HG03342 (cell line): ENCODE measurements at regions not wholly inside any gene's neighbourhood (a gene's known extent, or its start where the extent isn't known, plus 50 kb on each side); places are given as distances from the start of the nearest gene placed in this dataset.

Source experiments
- ATAC-seq: cut with Tn5 transposase; IDR thresholded peaks from one replicate; pipeline ENCODE4 v1.9.1; 2021; ENCODE audit warnings: mild to moderate bottlenecking, moderate library complexity; ENCODE audit not compliant: unreplicated experiment

DNA sequence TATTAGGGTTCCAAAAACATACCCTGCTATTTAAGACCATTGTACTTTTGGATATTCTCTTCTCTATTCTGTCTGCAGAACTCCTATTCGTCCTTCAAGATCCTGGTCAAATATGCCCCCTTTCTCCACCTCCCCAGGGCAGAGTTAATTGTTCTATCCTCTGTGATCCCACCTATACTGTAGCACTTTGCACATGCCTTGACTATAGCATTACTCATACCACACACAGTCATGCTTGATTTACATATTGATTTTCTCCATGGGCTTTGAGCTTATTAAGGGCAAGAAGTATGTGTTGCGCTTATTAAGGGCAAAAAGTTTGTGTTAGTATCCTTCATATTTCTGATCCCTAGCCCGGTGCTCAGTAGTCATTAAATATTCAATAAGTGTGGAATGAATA is 263.7 kb upstream of the CADM1 start:
- no peak for ATAC-seq

DNA sequence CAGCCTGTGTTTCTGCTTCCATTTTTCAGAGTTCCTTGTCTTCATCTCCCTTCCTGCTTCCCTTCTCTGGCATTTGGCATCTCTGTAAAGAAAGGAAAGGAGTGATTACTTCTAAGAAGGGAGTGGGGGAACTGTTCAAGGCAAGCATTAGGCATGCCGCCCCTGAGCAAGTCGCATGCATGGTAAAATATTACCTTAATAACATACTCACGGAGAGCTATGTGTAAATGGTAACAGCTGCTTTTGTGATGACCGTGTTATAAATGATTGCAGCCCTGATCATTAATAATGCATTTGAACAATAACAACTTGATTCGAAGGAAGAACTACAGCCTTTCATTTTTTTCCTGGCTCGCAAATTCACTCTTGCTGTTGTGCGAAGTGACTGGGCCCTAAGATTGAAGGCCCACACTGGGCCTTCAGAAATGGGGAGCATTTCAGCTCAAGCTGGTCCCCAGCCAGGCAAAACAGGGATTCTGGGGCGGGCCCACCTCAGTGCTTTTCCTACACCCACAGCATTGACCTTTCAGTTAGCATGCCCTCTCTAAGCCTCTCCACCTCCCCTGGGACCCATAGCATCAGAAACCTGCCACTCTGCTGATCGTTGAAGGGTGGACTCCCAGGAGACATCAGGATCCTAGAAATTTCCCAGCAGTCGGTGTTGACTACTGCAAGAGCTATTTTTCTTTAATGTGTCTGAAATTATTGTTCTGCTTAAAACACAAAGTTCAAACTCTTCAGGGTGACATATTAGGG is 263.0 kb upstream of the CADM1 start:
- ATAC-seq: no peak

DNA sequence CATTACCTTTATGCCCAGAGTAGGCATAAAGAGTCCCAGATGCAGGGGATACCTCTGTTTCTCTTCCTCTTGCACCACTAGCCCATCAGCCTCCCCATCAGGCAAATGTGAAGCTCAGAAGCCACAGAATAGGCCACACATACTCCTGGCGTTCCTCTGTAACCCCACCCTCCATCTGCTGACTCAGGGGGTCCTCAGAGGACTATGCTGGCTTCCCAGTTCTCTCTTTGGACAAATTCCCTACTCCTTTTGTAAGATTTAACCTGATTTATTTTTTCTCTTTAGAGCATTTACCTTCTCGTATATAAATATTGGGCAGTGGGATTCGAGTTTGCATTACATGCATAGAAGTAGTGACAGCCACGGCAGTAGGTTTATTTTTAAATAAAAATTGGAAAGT is 262.3 kb upstream of the CADM1 start:
- no peak for ATAC-seq

DNA sequence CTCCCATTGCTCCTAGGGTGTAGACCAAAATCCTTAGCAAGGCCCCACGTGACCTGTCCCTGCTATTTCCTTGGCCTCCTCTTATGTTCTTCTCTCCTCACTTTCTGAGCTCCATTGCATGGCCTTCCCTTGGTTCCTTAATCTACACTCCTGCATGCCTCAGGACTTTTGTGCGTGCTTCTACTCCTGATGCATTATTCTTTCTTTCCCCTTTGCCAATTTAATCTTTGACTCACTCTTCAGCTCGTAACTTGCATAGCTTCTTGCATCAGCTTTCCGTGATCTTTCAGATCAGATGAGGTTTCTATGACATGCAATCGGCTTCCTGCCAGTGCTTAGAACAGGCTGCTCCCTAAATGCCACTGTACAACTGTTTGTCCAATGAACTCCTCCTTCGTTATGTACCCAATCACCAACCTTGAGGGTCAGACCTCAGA is 261.6 kb upstream of the CADM1 start:
- no peak for ATAC-seq

DNA sequence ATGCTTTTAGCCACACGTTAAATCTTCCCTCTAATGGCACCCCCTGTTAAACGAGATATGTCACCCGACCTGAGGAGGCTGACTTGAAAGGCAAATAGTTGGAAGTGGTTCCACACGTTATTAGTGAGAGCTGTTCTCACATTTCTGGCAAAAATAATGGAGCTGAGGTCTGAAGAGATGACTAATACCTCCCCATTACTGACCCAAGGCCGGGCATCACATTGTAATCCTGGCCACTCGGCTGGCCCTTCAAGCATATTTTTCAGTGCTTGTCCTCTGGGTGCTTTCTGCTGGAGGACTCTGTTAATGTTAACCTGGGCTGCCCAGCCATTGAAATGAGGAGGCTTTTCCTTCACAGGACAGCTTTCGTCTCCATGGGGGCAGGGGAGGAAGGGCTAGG is 260.0 kb upstream of the CADM1 start:
- ATAC-seq: no peak

DNA sequence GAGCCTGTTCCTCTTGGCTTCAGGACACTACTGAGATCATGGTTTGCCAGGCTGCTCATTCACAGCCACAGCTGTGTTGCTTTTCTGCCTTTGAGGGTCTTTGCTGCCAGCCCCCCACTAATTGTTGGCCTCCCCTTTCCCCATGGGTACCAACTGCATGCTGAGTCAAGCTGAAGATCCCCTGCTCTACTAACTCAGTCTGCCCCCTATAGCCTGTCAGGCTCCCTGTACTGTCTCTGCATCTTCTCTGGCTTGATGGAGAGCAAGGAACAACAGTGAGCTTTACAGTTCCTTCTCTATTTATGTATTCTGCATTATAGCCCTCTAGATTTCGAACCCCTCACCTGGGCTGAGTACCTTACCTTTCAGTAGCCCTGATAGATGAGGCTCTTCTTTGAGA is 257.6 kb upstream of the CADM1 start:
- ATAC-seq: no peak

DNA sequence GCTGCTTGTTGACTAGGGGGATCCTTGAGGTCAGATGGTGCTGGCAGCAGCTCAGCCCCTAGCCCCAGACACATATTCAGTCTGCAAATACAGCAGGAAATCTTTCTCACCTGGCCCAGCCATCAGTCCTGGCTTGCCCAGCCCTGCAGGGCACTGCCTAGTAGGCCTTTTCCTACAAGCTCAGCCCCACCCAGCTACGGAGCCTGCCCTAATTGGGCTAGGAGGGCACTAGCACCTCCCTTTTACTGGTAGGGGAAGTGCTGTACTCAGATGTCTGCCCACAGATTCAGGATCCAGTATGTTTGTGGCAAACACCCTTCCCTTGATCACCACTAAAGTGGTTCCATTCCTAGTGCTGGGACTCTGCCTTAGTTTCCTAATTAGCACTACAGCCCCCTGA is 257.1 kb upstream of the CADM1 start:
- no peak for ATAC-seq

DNA sequence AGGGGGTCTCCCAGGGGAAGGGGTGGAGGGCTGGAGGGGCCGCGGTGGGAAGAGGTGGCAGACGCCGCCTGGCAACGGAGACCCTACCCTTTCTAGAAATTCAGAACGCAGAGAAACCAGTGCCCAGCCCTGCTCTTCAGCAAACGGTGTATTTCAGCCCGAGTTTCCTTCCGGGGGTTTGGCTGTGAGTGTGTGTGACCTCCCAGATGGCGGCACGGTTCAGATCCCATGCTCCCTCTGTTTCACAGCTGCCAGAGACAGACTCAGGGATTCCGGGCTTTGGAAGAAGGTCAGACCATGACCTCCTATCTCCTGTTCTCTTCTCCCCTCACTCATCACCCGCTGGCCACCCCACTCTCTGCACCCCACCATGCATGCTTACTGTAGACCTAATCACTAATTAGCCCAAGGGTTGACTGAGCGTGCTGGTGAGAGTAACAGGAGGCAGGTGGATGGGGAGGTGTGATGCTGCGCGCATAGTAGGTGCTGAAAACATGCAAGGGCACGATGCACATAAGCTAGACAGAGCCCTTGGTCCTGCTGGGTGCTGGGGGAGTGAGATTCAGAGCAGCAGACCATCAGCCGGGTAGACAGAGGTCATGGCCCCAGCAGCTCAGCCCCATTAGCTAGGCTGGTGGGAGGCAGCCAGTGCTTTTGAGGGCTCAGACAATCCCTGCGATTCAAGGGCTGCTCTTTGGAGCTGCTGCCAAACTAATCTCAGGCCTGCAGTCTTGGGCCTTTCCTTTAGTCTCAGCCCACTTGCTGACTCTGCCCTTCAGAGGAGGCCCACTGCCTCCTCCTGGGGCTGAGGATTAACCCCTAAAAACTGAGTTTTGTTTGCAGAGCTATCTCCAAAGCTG is 256.5 kb upstream of the CADM1 start:
- ATAC-seq: no peak

DNA sequence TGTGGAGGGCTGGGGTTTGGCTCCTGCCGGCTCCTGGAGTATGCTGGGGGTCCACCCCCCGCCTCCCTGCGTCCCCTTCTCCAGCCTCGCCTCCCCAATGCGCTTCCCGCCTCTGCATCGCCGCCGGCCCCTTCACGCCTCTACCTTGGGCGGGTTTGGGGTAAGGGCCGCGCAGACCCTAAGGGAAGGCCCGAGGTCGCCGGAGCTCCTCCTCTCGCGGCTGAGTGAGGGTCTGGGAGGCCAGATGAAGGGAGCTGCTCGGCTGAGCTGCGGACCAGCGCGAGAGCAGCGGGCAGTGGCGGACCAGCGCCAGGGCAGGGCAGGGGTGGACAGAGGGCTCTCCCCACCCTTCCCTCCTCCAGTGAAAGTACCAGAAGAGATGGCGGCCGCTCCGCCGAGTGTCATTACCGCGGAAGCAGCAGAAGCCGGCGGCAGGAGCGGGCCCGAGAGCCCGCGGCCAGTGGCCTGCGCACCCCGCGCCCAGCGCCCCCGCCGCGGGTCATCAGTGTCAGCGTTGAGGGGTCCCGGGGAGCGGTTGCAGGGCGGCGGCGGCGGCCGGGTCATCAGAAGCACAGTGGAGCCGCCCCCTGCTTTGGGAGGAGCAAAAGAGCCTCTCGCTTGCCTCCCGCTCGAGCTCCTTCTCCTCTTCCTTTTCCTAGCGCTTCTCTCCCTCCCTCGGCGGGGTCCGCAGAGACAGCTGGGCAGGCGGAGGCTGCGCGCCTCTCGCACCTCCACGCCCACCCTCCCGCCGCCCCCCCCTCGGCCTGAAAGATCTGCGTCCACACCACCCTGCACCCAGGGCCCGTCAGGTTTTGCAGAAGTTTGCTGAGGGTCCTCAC is 255.6 kb upstream of the CADM1 start:
- ATAC-seq: no peak

DNA sequence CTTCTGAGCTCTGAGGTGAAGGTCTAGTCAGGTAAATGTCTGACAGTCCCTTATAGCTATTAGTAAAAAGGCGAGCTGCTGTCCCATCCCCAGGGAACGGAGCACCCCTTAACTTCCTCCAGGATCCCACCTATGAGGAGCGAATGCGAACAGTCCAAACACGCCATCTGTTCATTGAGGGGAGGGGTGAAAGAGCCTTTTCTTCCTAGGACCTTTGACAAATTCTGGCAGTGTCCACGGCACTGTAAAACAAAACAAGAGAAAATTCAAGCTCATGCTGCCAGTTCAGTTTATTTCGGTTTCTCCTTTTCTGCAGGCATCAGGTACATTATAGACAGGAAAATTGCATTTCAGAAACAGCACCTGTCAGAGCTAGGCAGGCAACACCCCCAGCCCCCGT is 253.8 kb upstream of the CADM1 start:
- ATAC-seq: no peak

DNA sequence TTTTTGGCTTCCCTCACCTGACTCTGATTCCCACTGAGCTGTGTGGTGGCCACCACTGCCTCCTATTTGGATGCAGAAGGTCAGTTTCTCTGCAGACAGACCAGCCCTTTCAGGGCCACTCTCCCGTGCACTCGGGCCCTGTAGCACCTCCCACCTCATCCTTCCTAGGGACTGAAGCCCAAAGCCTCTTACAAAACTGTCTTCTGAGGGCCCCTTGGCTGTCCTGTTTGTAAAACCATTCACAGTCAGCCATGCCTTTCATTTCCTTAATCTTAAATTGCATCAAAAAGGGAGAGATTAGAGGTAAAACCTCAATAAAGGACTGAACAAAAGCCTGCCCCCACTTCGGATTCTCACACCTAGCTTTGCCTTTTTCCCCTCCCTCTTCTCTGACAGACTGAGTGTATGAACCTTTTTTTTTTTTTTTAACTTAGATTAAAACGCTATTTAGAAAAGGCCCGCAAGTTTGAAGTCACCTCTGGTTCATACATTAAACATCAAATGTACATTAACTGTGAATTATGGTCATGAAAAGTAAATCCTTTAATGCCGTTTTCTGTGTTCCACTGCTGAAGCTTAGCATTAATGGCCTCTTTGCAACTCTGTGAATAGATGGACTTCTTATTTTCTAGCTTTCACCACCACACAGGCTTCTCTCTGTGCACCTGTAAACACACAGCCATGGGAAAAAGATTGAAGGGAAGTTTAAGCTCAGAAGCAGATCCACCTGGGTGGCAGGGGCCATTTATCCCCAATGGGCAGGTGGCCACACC is 247.2 kb upstream of the CADM1 start:
- ATAC-seq: no peak

DNA sequence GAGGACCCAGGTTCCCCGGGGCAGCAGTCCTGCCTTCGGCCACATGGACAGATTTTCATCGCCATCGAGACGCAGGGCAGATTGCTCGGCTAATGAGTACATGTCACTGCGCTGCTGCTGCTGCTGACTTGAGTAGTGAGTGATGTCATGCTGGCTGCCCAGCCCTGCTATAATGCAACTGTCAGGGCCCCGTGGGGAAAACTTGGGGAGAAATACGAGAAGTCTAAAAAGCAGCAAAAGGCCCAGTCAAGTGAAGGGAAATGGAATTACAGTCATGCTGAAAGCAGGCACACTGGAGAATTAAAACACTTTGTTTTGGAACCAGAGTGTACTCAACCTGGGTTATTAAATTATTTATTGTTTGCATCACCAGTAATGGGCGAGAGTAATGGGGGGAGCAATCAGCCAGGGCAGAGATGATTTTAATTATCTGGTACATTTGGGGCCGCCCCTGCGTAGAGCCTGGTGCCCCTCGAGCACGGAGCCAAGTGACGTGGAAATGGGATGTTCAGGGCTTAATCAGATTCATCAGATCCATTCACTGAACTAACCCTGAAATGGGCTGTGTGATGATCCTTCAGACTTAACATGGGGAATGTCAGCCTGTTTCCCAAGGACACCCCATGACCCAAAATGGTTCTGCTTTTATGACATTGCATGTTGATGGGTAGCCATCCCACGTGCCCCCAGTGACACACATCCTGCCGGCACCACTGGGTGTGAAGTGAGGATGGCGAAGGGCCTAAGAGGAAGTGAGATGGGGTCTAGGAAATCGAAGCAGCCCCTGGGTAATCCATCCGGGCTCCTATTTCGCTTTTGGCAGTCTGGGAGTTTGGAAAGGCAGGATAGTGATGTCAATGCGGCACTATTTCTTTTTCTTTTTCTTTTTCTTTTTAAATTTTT is 241.6 kb upstream of the CADM1 start:
- no peak for ATAC-seq

DNA sequence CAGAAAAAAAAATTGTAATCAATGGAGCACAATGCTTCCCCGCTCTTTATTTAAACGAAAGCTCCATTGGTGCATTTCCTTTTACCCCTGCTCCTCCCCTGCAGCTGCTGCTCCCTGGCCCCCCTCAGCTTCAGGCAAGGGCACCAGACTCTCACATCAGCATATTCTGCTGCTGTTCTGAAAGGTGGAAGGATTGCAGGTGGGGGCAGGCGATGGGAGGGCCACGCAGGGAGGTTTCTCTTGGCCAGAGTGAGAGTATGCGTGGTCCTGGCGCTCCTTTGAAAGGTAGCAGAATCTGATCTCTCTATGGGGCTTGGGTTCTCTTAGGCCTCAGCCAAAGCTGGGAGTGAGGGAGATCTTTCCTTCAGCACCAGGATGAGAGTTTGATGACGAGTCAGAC is 240.9 kb upstream of the CADM1 start:
- ATAC-seq: no peak

DNA sequence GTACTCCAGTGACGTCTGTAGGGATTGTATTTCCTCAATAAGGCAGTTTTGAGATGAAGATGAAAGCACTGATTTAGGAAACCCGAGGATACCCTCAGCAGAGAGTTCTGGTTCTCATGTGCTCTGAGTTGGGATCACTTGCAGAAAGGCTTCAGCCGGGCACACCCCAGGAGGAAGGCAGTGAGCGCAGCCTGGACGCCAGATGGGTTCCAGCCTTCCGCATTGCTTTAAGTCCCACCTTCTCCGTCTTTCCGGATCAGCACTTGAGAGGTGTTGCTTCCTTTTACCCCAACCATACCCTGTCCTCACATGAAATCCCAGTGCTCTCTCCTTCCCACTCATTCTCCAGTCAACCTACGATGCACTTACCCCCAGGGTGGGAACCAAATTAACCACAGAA is 239.5 kb upstream of the CADM1 start:
- ATAC-seq: no peak

DNA sequence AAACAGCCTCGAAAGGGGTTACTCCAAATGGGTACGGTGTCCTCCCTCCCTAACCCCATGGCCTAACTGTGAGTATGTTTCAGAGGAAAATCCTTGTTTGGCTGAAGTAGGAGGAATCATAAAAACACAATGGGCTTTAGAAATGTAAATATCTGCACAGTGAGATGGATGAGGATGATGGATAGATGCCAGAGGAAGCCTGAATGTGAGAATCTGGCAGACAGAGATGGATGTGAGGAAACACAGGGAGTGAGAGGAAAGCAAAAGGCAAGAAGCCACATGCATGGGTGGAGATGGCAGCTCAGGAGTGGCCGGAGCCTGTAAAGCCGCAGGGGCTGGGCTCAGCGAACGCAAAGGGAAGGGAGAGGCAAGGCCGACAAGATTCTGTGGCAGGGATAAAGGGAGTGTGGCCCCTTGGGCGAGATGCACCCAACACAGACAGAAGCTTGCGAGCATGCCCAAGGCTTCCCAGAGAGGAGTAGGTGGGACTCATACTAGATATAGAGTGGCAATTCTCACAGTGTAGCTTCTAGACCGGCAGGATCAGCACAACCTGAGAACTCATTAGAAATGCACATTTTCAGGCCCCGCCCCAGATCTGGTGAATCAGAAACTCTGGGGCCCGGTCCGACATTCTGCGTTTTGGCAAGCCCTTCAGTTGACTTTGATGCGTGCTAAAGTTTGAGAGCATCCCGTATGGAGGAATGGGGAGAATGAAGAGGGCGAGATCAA is 237.3 kb upstream of the CADM1 start:
- no peak for ATAC-seq

DNA sequence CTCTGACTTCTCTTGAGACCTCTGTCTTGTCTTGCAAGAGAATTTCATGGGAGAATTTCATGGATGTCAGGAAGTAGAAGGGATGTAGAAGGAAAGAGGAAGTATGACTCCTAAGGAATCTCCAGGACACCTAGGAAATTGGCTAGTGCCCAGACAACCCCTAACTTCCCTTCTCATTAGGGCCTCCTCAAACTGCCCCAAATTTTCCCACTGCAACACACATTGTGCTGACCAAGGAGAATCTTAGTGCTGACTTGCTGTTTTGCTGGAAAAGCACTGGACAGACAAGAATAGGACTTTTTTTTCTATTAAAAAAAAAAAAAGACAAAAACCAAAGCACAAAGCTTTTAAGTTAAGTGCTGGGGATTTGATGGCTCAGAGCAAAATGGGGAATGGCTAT is 236.1 kb upstream of the CADM1 start:
- ATAC-seq: no peak

DNA sequence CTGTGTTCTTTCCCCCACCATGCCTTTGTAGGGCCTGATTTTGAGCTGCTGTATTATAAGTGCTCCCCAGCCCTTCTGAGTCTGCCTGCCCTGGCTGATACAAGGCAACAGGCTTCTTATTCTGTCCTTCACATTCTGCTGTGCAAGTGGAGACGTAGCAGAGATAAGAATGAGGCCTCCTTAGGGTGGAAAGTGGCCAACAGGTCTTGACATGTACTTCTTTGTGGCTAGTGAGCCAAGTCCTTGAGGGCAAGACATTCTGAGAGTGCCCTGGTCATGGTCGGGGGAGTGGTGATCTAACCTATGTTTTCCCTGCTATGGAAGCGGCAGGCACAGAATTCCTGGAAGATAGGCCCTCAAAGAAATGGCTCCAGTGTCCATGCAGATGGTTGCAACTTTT is 235.7 kb upstream of the CADM1 start:
- no peak for ATAC-seq

DNA sequence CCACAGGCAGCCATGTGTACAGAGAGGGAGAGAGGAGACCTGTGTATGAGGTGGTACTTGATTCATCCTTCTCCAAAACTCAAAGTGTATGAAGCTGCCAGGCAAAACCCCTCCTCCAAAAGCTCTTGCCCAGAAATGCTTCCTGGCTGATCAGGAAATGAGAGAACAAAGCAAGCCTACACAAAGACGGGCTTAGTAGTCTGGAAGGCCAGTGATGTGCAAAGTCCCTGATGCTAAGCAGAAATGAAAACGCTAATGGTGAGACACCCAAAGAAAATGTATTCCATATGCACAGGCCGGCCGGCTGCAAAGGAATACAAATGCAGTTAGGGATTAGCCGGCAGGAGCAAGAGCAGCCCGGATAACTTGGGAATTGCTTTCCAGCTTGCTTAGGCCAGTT is 234.9 kb upstream of the CADM1 start:
- ATAC-seq: no peak

DNA sequence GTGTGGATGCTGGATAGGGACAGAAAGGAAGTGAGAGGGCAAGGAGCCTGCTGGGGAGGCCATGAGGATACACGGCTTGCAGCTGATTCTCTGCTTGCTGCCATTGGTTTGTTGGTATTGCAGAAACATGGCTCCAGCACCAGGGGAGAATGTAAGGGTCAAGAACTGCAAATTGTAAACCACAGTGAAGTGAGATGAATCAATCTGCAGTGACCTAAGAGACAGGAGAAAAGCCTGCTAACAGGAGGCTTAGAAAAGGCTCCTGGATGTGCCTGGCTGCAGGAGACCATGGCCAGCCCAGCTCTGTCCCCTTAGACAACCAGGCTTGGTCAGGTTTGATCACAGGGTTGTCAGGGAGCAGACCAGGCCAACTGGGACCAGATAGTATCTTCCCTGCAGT is 233.7 kb upstream of the CADM1 start:
- ATAC-seq: no peak
